ENCODE measurements at regions not wholly inside any gene's neighbourhood (a gene's known extent, or its start where the extent isn't known, plus 50 kb on each side); places are given as distances from the start of the nearest gene placed in this dataset.

DNA sequence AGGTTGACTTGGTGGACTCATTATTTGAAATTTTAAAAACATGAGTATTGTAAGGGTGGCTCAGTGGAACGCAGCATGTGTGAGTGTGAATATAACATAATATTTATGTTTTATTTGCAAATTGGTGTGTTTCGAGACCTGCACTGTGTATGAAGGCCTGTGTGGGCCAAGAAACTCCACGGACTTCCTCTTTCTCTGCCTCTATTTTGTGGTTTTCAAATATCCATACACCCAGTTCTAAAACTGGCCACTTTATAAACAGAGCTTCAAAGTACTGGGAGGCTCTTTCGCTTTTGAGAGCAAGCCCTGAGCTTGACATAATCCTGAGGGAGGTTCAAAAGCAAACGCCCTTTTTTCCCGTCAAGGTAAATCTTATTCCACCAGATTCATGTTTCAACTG lies 187.7 kb downstream of the GPAT3 start:
- DNase-seq (ENCODE audit: low read depth): peak; percentile 29
- TF ChIP-seq, protein P1, sequence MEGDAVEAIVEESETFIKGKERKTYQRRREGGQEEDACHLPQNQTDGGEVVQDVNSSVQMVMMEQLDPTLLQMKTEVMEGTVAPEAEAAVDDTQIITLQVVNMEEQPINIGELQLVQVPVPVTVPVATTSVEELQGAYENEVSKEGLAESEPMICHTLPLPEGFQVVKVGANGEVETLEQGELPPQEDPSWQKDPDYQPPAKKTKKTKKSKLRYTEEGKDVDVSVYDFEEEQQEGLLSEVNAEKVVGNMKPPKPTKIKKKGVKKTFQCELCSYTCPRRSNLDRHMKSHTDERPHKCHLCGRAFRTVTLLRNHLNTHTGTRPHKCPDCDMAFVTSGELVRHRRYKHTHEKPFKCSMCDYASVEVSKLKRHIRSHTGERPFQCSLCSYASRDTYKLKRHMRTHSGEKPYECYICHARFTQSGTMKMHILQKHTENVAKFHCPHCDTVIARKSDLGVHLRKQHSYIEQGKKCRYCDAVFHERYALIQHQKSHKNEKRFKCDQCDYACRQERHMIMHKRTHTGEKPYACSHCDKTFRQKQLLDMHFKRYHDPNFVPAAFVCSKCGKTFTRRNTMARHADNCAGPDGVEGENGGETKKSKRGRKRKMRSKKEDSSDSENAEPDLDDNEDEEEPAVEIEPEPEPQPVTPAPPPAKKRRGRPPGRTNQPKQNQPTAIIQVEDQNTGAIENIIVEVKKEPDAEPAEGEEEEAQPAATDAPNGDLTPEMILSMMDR (IDR thresholded peaks at IDR 0.05; ENCODE audit: low read depth, low read length): no peak
- TF ChIP-seq MYC (IDR thresholded peaks at IDR 0.05; ENCODE audit: low read depth, low read length) (no peak), POLR2A (IDR thresholded peaks at IDR 0.05; ENCODE audit: extremely low read depth, insufficient read length) (no peak)
- TF ChIP-seq, protein P2, sequence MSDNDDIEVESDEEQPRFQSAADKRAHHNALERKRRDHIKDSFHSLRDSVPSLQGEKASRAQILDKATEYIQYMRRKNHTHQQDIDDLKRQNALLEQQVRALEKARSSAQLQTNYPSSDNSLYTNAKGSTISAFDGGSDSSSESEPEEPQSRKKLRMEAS (IDR thresholded peaks at IDR 0.05; ENCODE audit: low read depth, low read length): no peak
- no peak overlapping the region for H3K4me3 ChIP-seq (ENCODE audit: low read depth, low read length)

DNA sequence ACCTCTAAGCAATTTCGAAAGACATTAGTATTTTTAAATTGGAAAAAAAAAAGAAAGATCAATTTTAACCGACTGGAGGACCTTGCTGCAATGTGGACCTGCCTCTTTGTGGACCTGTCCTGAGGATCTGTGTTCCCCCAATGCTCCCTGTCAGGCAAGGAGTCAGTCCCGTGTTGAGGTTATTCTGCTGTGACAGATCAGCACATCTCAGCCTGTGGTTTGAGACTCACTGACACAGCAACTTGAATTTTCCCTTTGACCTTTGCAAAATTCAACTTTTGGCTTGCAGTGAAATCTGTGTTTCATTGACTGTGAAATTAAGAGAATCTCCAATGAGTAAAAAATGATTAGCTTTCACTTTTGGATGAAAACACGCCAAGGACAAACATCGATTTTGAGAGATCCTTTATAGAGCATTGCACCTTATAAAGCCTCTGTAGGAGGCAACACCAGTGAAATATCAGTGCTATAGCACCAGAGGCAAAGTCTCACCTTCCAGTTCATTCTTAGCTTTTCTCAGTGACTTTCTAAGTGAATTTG lies 186.9 kb downstream of the GPAT3 start:
- no peak for DNase-seq (ENCODE audit: low read depth)
- TF ChIP-seq, protein P1 (IDR thresholded peaks at IDR 0.05; ENCODE audit: low read depth, low read length): no peak
- TF ChIP-seq POLR2A (IDR thresholded peaks at IDR 0.05; ENCODE audit: extremely low read depth, insufficient read length): no peak
- TF ChIP-seq, protein P2 (IDR thresholded peaks at IDR 0.05; ENCODE audit: low read depth, low read length): no peak
- no peak for TF ChIP-seq MYC (IDR thresholded peaks at IDR 0.05; ENCODE audit: low read depth, low read length)
- H3K4me3 ChIP-seq (ENCODE audit: low read depth, low read length): no peak overlapping the region

DNA sequence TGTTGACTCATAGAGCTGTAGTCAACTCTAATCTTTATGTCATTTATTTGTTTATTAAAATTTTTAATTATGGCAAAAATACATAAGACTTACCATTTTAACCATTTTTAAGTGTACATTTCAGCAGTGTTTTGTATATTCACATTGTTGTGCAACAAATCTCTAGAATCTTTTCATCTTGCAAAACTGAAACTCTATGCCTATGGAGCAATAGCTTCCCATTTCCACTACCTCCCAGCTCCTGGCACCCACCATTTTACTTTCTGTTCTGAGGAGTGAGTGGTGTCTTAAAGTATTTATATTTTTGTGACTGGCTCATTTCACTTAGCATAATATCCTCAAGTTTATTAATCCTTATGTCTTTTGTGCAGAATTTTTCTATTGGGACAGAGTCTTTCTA lies 181.0 kb downstream of the GPAT3 start:
- TF ChIP-seq MYC (IDR thresholded peaks at IDR 0.05; ENCODE audit: low read depth, low read length) (no peak), POLR2A (IDR thresholded peaks at IDR 0.05; ENCODE audit: extremely low read depth, insufficient read length) (no peak)
- TF ChIP-seq, protein P1 (IDR thresholded peaks at IDR 0.05; ENCODE audit: low read depth, low read length): no peak
- TF ChIP-seq, protein P2 (IDR thresholded peaks at IDR 0.05; ENCODE audit: low read depth, low read length): no peak
- DNase-seq (ENCODE audit: low read depth): peak; percentile 52
- no peak overlapping the region for H3K4me3 ChIP-seq (ENCODE audit: low read depth, low read length)

DNA sequence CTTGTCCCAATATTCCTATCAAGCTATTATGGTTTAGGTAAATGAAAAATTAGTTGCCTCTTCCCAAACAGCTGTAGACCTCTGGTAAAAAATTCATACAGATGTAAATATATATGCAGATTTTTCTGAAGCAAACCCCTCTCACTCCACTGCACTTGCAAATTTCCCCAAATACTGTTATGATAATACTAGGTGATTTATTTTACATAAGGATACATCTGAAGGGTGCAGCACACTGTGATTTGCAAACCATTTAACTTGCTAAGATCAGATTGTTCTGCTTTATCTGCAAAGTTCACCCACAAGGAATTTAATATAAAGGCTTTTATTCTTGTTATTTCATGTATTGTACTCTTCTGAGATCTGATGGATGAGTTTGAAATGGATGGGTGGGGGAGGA lies 177.0 kb downstream of the GPAT3 start:
- TF ChIP-seq MYC (IDR thresholded peaks at IDR 0.05; ENCODE audit: low read depth, low read length): no peak
- TF ChIP-seq POLR2A (IDR thresholded peaks at IDR 0.05; ENCODE audit: extremely low read depth, insufficient read length): no peak
- TF ChIP-seq, protein P1 (IDR thresholded peaks at IDR 0.05; ENCODE audit: low read depth, low read length): no peak
- TF ChIP-seq, protein P2 (IDR thresholded peaks at IDR 0.05; ENCODE audit: low read depth, low read length): no peak
- no peak overlapping the region for H3K4me3 ChIP-seq (ENCODE audit: low read depth, low read length)
- no peak for DNase-seq (ENCODE audit: low read depth)

DNA sequence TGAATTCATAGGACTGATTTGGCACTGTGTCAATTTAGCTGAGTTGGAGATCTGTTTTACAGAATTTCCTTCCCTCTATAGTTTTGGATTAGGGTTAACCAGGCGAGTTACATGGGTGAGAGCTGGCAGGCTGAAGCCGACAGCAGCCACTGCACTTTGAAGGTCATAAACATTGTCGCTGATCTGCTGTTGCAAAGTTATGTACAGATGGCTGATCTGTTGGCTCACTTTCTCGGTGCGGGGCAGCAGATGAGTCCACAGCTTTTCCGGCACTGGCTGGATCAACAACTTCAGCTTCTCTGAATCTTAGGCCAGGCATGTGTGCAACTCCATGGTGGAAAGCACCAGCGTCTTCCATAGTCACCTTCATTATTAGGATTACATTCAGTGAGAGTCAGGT lies 173.7 kb downstream of the GPAT3 start:
- H3K4me3 ChIP-seq (ENCODE audit: low read depth, low read length): no peak overlapping the region
- TF ChIP-seq, protein P1 (IDR thresholded peaks at IDR 0.05; ENCODE audit: low read depth, low read length): no peak
- TF ChIP-seq POLR2A (IDR thresholded peaks at IDR 0.05; ENCODE audit: extremely low read depth, insufficient read length) (no peak), MYC (IDR thresholded peaks at IDR 0.05; ENCODE audit: low read depth, low read length) (no peak)
- TF ChIP-seq, protein P2 (IDR thresholded peaks at IDR 0.05; ENCODE audit: low read depth, low read length): no peak
- DNase-seq (ENCODE audit: low read depth): no peak
